ENCODE measurements at regions not wholly inside any gene's neighbourhood (a gene's known extent, or its start where the extent isn't known, plus 50 kb on each side); places are given as distances from the start of the nearest gene placed in this dataset.

DNA sequence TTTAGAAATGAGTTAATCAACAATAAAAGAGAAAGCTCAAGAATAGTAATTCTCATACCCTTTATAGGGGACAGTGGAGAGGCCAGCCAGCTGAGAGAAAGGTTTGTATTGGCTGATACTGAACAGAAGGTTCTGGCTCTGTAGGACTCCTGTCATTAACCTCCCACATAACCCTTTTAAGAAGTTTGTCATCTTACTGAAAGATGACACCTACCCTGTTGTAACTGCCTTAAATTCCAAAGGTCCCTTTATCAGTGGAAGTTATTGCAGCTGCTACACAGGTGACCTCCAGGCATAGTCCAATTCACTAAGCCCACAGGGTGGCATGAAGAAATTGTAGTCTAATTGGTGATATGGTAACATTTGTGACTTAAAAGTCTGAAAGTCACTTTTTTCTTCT, 790.1 kb downstream of the TENT5A start:
- no peak overlapping the region for H3K4me2 ChIP-seq
- TF ChIP-seq ZNF302 (CRISPR knock-in tag; IDR thresholded peaks at IDR 0.05) (no peak), EHF (CRISPR knock-in tag; IDR thresholded peaks at IDR 0.05) (no peak), ATOH8 (CRISPR knock-in tag; IDR thresholded peaks at IDR 0.05; ENCODE audit: low read depth) (no peak), TFCP2L1 (CRISPR knock-in tag; IDR thresholded peaks at IDR 0.05) (no peak), HDAC2 (IDR thresholded peaks at IDR 0.05) (no peak), EP300 (IDR thresholded peaks at IDR 0.05) (no peak), NPAS2 (CRISPR knock-in tag; IDR thresholded peaks at IDR 0.05; ENCODE audit: borderline replicate concordance) (no peak)
- no peak overlapping the region for H3K4me3 ChIP-seq
- no peak for DNase-seq (ENCODE audit: low read depth in 1 of 2, low spot score in 1 of 2)
- POLR2A ChIA-PET, result no interaction called here
- H3K9me3 ChIP-seq, result no peaks in the 10 kb centered on the region
- no peaks in the 10 kb centered on the region for H3K4me1 ChIP-seq
- H3K27ac ChIP-seq, result no peak overlapping the region
- FAIRE-seq, result no peak
- CTCF ChIA-PET, result no interaction called here
- ATAC-seq, result no peak

DNA sequence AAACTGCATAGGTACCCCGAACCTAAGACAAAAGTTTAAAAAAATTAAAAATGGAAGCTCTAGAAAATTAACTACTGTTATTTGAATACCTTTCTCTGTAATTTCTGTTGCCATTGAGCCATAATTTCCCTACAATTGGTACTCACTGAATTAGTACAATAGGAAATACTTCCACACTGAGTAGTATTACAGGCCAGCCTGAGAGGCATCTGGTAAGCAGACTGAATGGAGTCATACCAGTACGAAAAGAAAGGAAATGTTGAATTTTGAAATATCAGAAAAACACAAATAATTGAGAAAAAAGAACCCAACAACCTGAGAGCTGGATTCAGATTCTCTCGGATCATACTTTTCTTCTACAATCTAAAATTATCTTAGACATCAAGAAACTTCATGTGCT, 791.3 kb downstream of the TENT5A start:
- TF ChIP-seq RAD21 (conservative IDR thresholded peaks at IDR 0.05 in 1 of 2, IDR thresholded peaks at IDR 0.05 in 1 of 2) (no peak), EHF (CRISPR knock-in tag; IDR thresholded peaks at IDR 0.05) (no peak), REST (IDR thresholded peaks at IDR 0.05) (no peak), CBX2 (IDR thresholded peaks at IDR 0.05; ENCODE audit: borderline replicate concordance, low read depth) (no peak), ZNF302 (CRISPR knock-in tag; IDR thresholded peaks at IDR 0.05) (no peak), CTCF (IDR thresholded peaks at IDR 0.05) (no peak), KDM5A (IDR thresholded peaks at IDR 0.05) (no peak), RCOR1 (IDR thresholded peaks at IDR 0.05; ENCODE audit: low read depth, low read length) (no peak), EHMT2 (IDR thresholded peaks at IDR 0.05; ENCODE audit: low read depth) (no peak), RARB (CRISPR knock-in tag; IDR thresholded peaks at IDR 0.05) (no peak), MYC (IDR thresholded peaks at IDR 0.05; ENCODE audit: borderline replicate concordance, low read length) (no peak), HOXA7 (CRISPR knock-in tag; IDR thresholded peaks at IDR 0.05) (no peak), MAZ (IDR thresholded peaks at IDR 0.05; ENCODE audit: borderline replicate concordance, low read depth, low read length) (no peak), HEYL (CRISPR knock-in tag; IDR thresholded peaks at IDR 0.05) (no peak), PHF8 (IDR thresholded peaks at IDR 0.05; ENCODE audit: borderline replicate concordance, low read depth) (no peak), CHD4 (IDR thresholded peaks at IDR 0.05; ENCODE audit: borderline replicate concordance) (no peak), SMC3 (IDR thresholded peaks at IDR 0.05) (no peak), ZSCAN20 (CRISPR knock-in tag; IDR thresholded peaks at IDR 0.05) (no peak), POLR2A (IDR thresholded peaks at IDR 0.05; ENCODE audit: low read length) (no peak)
- TF ChIP-seq, protein P1, sequence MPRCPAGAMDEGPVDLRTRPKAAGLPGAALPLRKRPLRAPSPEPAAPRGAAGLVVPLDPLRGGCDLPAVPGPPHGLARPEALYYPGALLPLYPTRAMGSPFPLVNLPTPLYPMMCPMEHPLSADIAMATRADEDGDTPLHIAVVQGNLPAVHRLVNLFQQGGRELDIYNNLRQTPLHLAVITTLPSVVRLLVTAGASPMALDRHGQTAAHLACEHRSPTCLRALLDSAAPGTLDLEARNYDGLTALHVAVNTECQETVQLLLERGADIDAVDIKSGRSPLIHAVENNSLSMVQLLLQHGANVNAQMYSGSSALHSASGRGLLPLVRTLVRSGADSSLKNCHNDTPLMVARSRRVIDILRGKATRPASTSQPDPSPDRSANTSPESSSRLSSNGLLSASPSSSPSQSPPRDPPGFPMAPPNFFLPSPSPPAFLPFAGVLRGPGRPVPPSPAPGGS (IDR thresholded peaks at IDR 0.05), result no peak
- POLR2A ChIA-PET, result no interaction called here

More for the DNA sequence above, 791.3 kb downstream of the TENT5A start:
- Histone ChIP-seq H3K4me3 (no peak overlapping the region), H3K9me3 (no peaks in the 10 kb centered on the region), H3K27ac (no peak overlapping the region), H3K4me1 (no peaks in the 10 kb centered on the region), H3K4me2 (no peak overlapping the region)
- ATAC-seq (no peak), DNase-seq (ENCODE audit: low read depth in 1 of 2, low spot score in 1 of 2) (no peak), FAIRE-seq (no peak)
- CTCF ChIA-PET, result no interaction called here
- 43% methylated on average over 3 of the region's 3 CpGs for WGBS (ENCODE audit: missing lambda C conversion rate)
